ENCODE measurements at regions not wholly inside any gene's neighbourhood (a gene's known extent, or its start where the extent isn't known, plus 50 kb on each side); places are given as distances from the start of the nearest gene placed in this dataset.

DNA sequence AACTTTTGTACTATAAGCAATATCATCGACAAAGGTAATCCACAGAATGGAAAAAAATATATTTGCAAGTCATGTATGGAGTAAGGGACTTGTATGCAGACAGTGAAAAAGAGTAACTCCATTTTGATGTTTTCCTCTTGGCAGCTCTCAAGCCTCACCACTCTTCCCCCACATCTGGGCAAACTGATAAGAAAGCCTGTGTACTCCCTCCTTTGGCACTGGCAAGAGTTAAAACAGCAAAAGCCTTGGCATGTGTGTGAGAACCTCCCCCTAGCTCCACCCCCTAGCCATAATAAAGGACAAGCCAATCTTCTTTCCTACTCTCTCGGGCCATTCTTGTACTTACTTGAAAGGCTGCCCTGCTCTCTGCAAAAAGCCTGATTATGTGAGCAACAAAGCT, 335.2 kb downstream of the LRATD1 start:
- no peak for TF ChIP-seq EP300 (IDR thresholded peaks at IDR 0.05; ENCODE audit: borderline replicate concordance in 1 of 2, low read depth in 1 of 2, low read length in 1 of 2)
- TF ChIP-seq TCF12 (IDR thresholded peaks at IDR 0.05) = no peak
- no peak for TF ChIP-seq POLR2AphosphoS5 (IDR thresholded peaks at IDR 0.05; ENCODE audit: low read depth, low read length)
- TF ChIP-seq, protein P1, sequence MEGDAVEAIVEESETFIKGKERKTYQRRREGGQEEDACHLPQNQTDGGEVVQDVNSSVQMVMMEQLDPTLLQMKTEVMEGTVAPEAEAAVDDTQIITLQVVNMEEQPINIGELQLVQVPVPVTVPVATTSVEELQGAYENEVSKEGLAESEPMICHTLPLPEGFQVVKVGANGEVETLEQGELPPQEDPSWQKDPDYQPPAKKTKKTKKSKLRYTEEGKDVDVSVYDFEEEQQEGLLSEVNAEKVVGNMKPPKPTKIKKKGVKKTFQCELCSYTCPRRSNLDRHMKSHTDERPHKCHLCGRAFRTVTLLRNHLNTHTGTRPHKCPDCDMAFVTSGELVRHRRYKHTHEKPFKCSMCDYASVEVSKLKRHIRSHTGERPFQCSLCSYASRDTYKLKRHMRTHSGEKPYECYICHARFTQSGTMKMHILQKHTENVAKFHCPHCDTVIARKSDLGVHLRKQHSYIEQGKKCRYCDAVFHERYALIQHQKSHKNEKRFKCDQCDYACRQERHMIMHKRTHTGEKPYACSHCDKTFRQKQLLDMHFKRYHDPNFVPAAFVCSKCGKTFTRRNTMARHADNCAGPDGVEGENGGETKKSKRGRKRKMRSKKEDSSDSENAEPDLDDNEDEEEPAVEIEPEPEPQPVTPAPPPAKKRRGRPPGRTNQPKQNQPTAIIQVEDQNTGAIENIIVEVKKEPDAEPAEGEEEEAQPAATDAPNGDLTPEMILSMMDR (IDR thresholded peaks at IDR 0.05) = no peak
- TF ChIP-seq, protein P2, sequence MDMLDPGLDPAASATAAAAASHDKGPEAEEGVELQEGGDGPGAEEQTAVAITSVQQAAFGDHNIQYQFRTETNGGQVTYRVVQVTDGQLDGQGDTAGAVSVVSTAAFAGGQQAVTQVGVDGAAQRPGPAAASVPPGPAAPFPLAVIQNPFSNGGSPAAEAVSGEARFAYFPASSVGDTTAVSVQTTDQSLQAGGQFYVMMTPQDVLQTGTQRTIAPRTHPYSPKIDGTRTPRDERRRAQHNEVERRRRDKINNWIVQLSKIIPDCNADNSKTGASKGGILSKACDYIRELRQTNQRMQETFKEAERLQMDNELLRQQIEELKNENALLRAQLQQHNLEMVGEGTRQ (IDR thresholded peaks at IDR 0.05; ENCODE audit: borderline replicate concordance, low read depth, low read length) = no peak
- TF ChIP-seq, protein P3, sequence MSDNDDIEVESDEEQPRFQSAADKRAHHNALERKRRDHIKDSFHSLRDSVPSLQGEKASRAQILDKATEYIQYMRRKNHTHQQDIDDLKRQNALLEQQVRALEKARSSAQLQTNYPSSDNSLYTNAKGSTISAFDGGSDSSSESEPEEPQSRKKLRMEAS (IDR thresholded peaks at IDR 0.05; ENCODE audit: low read depth) = no peak
- no peak for TF ChIP-seq EZH2phosphoT487 (IDR thresholded peaks at IDR 0.05; ENCODE audit: borderline replicate concordance, low read depth)
- no peak for TF ChIP-seq YY1 (IDR thresholded peaks at IDR 0.05; ENCODE audit: low read depth)
- TF ChIP-seq FOXM1 (IDR thresholded peaks at IDR 0.05; ENCODE audit: low read depth) = no peak
- TF ChIP-seq MXI1 (IDR thresholded peaks at IDR 0.05; ENCODE audit: low read depth, low read length) = no peak

Measured in SK-N-SH (cell line).